K562 (cell line): ENCODE measurements at regions not wholly inside any gene's neighbourhood (a gene's known extent, or its start where the extent isn't known, plus 50 kb on each side); places are given as distances from the start of the nearest gene placed in this dataset.

ENCODE experiments used
- AFF1 ChIP-seq, 2 experiments: fragments of 450-650 bp; IDR thresholded peaks; 2 replicates each; pipeline ENCODE4 v1.6.1; 2018; ENCODE audit warnings: mild to moderate bottlenecking in 2 of 2, low read depth in 1 of 2; ENCODE audit not compliant: partially characterized antibody in 2 of 2
- ARID3A ChIP-seq: IDR thresholded peaks from 2 replicates; pipeline ENCODE4 v1.6.1; 2012; ENCODE audit warnings: low read depth, low read length, improper control_type of control experiment, borderline replicate concordance
- BRF1 ChIP-seq: IDR thresholded peaks from 3 replicates; pipeline ENCODE4 v1.6.1; 2011; ENCODE audit warnings: borderline replicate concordance, mild to moderate bottlenecking; ENCODE audit not compliant: insufficient read length; ENCODE audit errors: extremely low read depth
- DPF2 ChIP-seq: fragments of 450-650 bp; IDR thresholded peaks from 2 replicates; pipeline ENCODE4 v1.6.1; 2016
- HDAC8 ChIP-seq: fragments of 450-650 bp; IDR thresholded peaks from 2 replicates; pipeline ENCODE4 v1.6.1; 2016; ENCODE audit warnings: mild to moderate bottlenecking, missing genetic modification characterization, moderate library complexity, missing compliant biosample characterization
- NELFE ChIP-seq: IDR thresholded peaks from 2 replicates; pipeline ENCODE4 v1.6.1; 2011; ENCODE audit warnings: mild to moderate bottlenecking; ENCODE audit not compliant: insufficient read depth, insufficient read length
- NFE2 ChIP-seq: IDR thresholded peaks from 2 replicates; pipeline ENCODE4 v1.6.1; 2014; ENCODE audit warnings: antibody characterized with exemption, low read depth
- U2AF2 ChIP-seq: fragments of 200-400 bp; formaldehyde crosslinking; optimal IDR thresholded peaks from 2 replicates; pipeline ENCODE3; 2017; ENCODE audit warnings: low read depth, mild to moderate bottlenecking, low read length
- ZBTB1 ChIP-seq: sonication (generic); formaldehyde crosslinking; IDR thresholded peaks from 2 replicates; pipeline ENCODE4 v1.8.1; 2023; ENCODE audit warnings: missing genetic modification reagents, low read depth, mild to moderate bottlenecking, borderline replicate concordance
- ZNF263 ChIP-seq: sonication (generic); formaldehyde crosslinking; IDR thresholded peaks from 2 replicates; pipeline ENCODE4 v1.8.0; 2022; ENCODE audit warnings: mild to moderate bottlenecking, missing genetic modification reagents, borderline replicate concordance
- ZNF347 ChIP-seq: fragments of 450-650 bp; formaldehyde crosslinking; IDR thresholded peaks from 2 replicates; pipeline ENCODE4 v1.4.0; 2020; ENCODE audit warnings: low read depth, mild to moderate bottlenecking, moderate library complexity

- TF ChIP-seq NELFE = no peak
- TF ChIP-seq U2AF2 = no peak
- no peak for TF ChIP-seq ARID3A
- no peak for TF ChIP-seq NFE2
- no peak for TF ChIP-seq BRF1
- no peak for TF ChIP-seq AFF1 (IDR thresholded peaks at IDR 0.05; ENCODE audit: low read depth in 1 of 2, partially characterized antibody in 2 of 2)
- no peak for TF ChIP-seq ZBTB1 (CRISPR knock-in tag)
- TF ChIP-seq ZNF347 (CRISPR knock-in tag) = no peak
- no peak for TF ChIP-seq DPF2
- no peak for TF ChIP-seq ZNF263 (CRISPR knock-in tag)
- TF ChIP-seq HDAC8 (tag) = no peak
These were observed 123.4 kb downstream of the BOD1 start (continued) for GRCh38 chr5:173493040-173493439.
